ENCODE measurements at regions not wholly inside any gene's neighbourhood (a gene's known extent, or its start where the extent isn't known, plus 50 kb on each side); places are given as distances from the start of the nearest gene placed in this dataset.

GRCh38 chr20:12640251-12640650, 368.5 kb upstream of the SPTLC3 start:
- Histone ChIP-seq H3K79me2 (ENCODE audit: control insufficient read depth, insufficient read depth, low read length) (no peaks in the 10 kb centered on the region), H3K27ac (ENCODE audit: insufficient read depth, low read depth, low read length) (no peak overlapping the region), H3K4me1 (ENCODE audit: control insufficient read depth, extremely low read depth, insufficient read depth, low read length) (no peaks in the 10 kb centered on the region), H4K20me1 (replicated peaks; ENCODE audit: control insufficient read depth, extremely low read depth, insufficient read depth, low read length) (no peaks in the 10 kb centered on the region), H3K36me3 (ENCODE audit: control insufficient read depth in 2 of 2, extremely low read depth in 1 of 2, insufficient read depth in 2 of 2, low read length in 2 of 2) (no peaks in the 10 kb centered on the region), H3K27me3 (ENCODE audit: control insufficient read depth in 2 of 2, insufficient read depth in 2 of 2, low read length in 2 of 2) (no peaks in the 10 kb centered on the region), H3K9me1 (replicated peaks; ENCODE audit: control insufficient read depth, extremely low read depth, insufficient read depth, low read length) (no peaks in the 10 kb centered on the region), H2AFZ (ENCODE audit: low read depth, low read length) (no peak overlapping the region), H3K9me3 (replicated peaks; ENCODE audit: control insufficient read depth, insufficient read depth, low read length) (peaks cover 2% of the 10 kb centered on the region), H3K4me2 (ENCODE audit: insufficient read depth, low read length) (no peak overlapping the region), H3K9ac (replicated peaks; ENCODE audit: extremely low read depth, insufficient read depth, low read length) (no peak overlapping the region), H3K4me3 (replicated peaks in 1 of 3; ENCODE audit: insufficient read depth in 1 of 3, low read depth in 1 of 3, low read length in 3 of 3) (no peak overlapping the region)
- DNase-seq (ENCODE audit: low read depth, low spot score) (no peak), FAIRE-seq (no peak)
- CTCF ChIA-PET = no interaction called here
- intact Hi-C loops (cut with micrococcal nuclease) (no loop called here), dilution Hi-C loops (cut with MboI; ENCODE audit: extremely low pct_ligation_motif_present, low sequenced_read_pairs) (no loop called here)
- POLR2A ChIA-PET = no interaction called here
- BruUV-seq (replicated peaks) = no TSS peak
- TF ChIP-seq FOS (IDR thresholded peaks at IDR 0.05; ENCODE audit: borderline replicate concordance, insufficient read depth, low read length) = no peak
- TF ChIP-seq POLR2AphosphoS5 (IDR thresholded peaks at IDR 0.05; ENCODE audit: insufficient read depth, low read depth, low read length) = no peak
- TF ChIP-seq CTCF (IDR thresholded peaks at IDR 0.05; ENCODE audit: extremely low read depth in 1 of 2, insufficient read depth in 1 of 2, low read depth in 1 of 2, low read length in 2 of 2) = no peak
- TF ChIP-seq GATA2 (IDR thresholded peaks at IDR 0.05; ENCODE audit: insufficient read depth, insufficient read length, low read depth, low read length) = no peak
- TF ChIP-seq POLR2A (IDR thresholded peaks at IDR 0.05; ENCODE audit: low read depth, low read length) = no peak
- no peak for TF ChIP-seq MAX (IDR thresholded peaks at IDR 0.05; ENCODE audit: insufficient read depth, insufficient read length)
- no peak for TF ChIP-seq MYC (IDR thresholded peaks at IDR 0.05; ENCODE audit: low read depth, low read length)
- TF ChIP-seq EZH2 (IDR thresholded peaks at IDR 0.05; ENCODE audit: borderline replicate concordance, low read depth, low read length, severe bottlenecking) = no peak
- TF ChIP-seq JUN (IDR thresholded peaks at IDR 0.05; ENCODE audit: borderline replicate concordance, insufficient read depth, insufficient read length, low read depth) = no peak
